Islet precursor cell (in vitro differentiated cells): ENCODE measurements at regions not wholly inside any gene's neighbourhood (a gene's known extent, or its start where the extent isn't known, plus 50 kb on each side); places are given as distances from the start of the nearest gene placed in this dataset.
"Not testable (repeated sequence)": the region's sequence is repeated elsewhere in the genome, so short reads cannot be mapped to it uniquely, and the experiment has no call there.

Experiments used
- DNase-seq: peaks from one replicate; pipeline ENCODE4 v3.0.0-alpha.2; 2018

GRCh38 chr4:111991163-111991562 lies 154.1 kb upstream of the FAM241A start:
- no peak for DNase-seq

GRCh38 chr4:111991797-111992196 lies 153.5 kb upstream of the FAM241A start:
- DNase-seq = no peak

GRCh38 chr4:111992351-111993168 lies 152.7 kb upstream of the FAM241A start:
- no peak for DNase-seq

- DNase-seq = no peak
Observed at GRCh38 chr4:111994392-111994791, 150.9 kb upstream of the FAM241A start.

GRCh38 chr4:111997785-111998184 lies 147.5 kb upstream of the FAM241A start:
- no peak for DNase-seq

- DNase-seq = no peak
Observed at GRCh38 chr4:111999801-112000200, 145.5 kb upstream of the FAM241A start.

GRCh38 chr4:112001041-112001440 lies 144.2 kb upstream of the FAM241A start:
- no peak for DNase-seq

GRCh38 chr4:112002248-112002661 lies 143.0 kb upstream of the FAM241A start:
- DNase-seq = peak; percentile 68

GRCh38 chr4:112003231-112003907 lies 141.9 kb upstream of the FAM241A start:
- no peak for DNase-seq

- no peak for DNase-seq
Observed at GRCh38 chr4:112005027-112005426, 140.2 kb upstream of the FAM241A start.

- no peak for DNase-seq
Observed at GRCh38 chr4:112007391-112007790, 137.9 kb upstream of the FAM241A start.

GRCh38 chr4:112015960-112016359 lies 129.3 kb upstream of the FAM241A start:
- no peak for DNase-seq

GRCh38 chr4:112023402-112023950 lies 121.8 kb upstream of the FAM241A start:
- no peak for DNase-seq

GRCh38 chr4:112026058-112026457 lies 119.2 kb upstream of the FAM241A start:
- DNase-seq = no peak

- DNase-seq = no peak
Observed at GRCh38 chr4:112029771-112030171, 115.5 kb upstream of the FAM241A start.

GRCh38 chr4:112031712-112032328 lies 113.4 kb upstream of the FAM241A start:
- no peak for DNase-seq

- no peak for DNase-seq
Observed at GRCh38 chr4:112036886-112037285, 108.4 kb upstream of the FAM241A start.

- DNase-seq = no peak
Observed at GRCh38 chr4:112038861-112039260, 106.4 kb upstream of the FAM241A start.

GRCh38 chr4:112049119-112049518 lies 96.1 kb upstream of the FAM241A start:
- not testable (repeated sequence) for DNase-seq

GRCh38 chr4:112053825-112054350 lies 91.4 kb upstream of the FAM241A start:
- no peak for DNase-seq

GRCh38 chr4:112055100-112055499 lies 90.2 kb upstream of the FAM241A start:
- no peak for DNase-seq

GRCh38 chr4:112057470-112057869 lies 87.8 kb upstream of the FAM241A start:
- no peak for DNase-seq

- no peak for DNase-seq
Observed at GRCh38 chr4:112058433-112058832, 86.8 kb upstream of the FAM241A start.
